GM21717 (cell line): ENCODE measurements at regions not wholly inside any gene's neighbourhood (a gene's known extent, or its start where the extent isn't known, plus 50 kb on each side); places are given as distances from the start of the nearest gene placed in this dataset.
"Not testable (repeated sequence)": the region's sequence is repeated elsewhere in the genome, so short reads cannot be mapped to it uniquely, and the experiment has no call there.

Experiments used
- ATAC-seq: cut with Tn5 transposase; IDR thresholded peaks from one replicate; pipeline ENCODE4 v1.9.1; 2021; ENCODE audit warnings: mild to moderate bottlenecking, moderate library complexity; ENCODE audit not compliant: unreplicated experiment

GRCh38 chr1:146381196-146381595 lies 152.4 kb upstream of the NOTCH2NLA start:
- ATAC-seq, result not testable (repeated sequence)

- peak; percentile 89 for ATAC-seq
These were observed 148.1 kb upstream of the NOTCH2NLA start for GRCh38 chr1:146376708-146377496.

DNA sequence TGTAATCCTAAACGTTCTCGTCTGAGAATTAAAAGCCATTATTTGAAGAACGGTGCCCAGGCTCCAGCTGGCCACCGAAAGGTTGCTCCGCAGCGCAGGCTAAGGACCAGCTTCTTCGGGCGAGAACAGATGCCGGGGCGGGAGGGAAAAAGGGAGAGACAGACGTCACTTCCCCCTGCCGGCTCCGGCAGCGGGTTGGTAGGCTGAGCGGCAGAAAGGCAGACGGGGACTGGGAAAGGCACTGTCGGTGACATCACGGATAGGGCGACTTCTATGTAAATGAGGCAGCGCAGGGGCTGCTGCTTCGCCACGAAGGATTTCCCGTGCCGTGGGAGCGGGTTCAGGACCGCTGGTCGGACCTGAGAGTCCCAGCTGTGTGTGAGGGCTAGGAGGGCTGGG lies 147.5 kb upstream of the NOTCH2NLA start:
- peak; percentile 66 for ATAC-seq

DNA sequence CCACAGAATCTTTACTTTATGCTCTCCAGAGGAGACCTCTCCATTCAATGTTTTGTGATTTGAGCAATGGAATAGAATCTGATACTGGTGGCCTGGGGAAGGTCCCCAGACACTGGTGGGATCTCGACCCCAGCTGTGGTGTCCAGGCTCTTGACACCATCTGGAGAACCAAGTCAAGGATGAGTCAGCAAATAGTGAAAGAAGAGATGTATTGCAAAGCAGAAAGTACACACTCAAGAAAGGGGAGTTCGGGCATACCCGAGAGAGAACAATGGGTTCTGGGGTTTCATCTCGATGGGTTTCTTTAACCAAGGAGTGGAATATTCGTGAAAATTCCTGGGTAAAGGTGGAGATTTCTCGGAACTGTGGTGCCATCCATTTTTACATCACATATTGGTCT lies 146.3 kb upstream of the NOTCH2NLA start:
- not testable (repeated sequence) for ATAC-seq

- not testable (repeated sequence) for ATAC-seq
These were observed 141.1 kb upstream of the NOTCH2NLA start for GRCh38 chr1:146369940-146370339.

DNA sequence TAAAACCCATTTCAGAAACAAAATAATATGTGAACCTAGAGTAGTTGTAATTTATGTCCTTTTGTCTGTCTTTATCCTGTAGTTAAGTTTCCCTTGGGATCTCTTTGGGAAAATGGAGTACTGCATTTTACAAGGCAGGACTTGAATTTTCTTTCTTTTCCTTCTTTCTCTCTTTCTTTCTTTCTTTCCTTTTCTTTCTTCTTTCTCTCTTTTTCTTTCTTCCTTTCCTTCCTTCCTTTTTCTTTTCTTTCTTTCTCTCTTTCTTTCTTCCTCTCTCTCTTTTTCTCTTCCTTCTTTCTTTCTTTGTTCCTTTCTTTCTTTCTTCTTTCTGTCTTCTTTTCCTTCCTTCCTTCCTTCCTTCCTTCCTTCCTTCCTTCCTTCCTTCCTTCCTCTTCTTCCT lies 126.6 kb upstream of the NOTCH2NLA start:
- not testable (repeated sequence) for ATAC-seq

- ATAC-seq, result not testable (repeated sequence)
These were observed 98.0 kb upstream of the NOTCH2NLA start for GRCh38 chr1:146326863-146327262.

- not testable (repeated sequence) for ATAC-seq
These were observed 95.6 kb upstream of the NOTCH2NLA start for GRCh38 chr1:146324463-146324862.

GRCh38 chr1:146323302-146323701 lies 94.5 kb upstream of the NOTCH2NLA start:
- ATAC-seq, result not testable (repeated sequence)

GRCh38 chr1:146322893-146323292 lies 94.1 kb upstream of the NOTCH2NLA start:
- ATAC-seq, result not testable (repeated sequence)

- ATAC-seq, result not testable (repeated sequence)
These were observed 89.9 kb upstream of the NOTCH2NLA start for GRCh38 chr1:146318715-146319114.

GRCh38 chr1:146317785-146318184 lies 89.0 kb upstream of the NOTCH2NLA start:
- not testable (repeated sequence) for ATAC-seq

DNA sequence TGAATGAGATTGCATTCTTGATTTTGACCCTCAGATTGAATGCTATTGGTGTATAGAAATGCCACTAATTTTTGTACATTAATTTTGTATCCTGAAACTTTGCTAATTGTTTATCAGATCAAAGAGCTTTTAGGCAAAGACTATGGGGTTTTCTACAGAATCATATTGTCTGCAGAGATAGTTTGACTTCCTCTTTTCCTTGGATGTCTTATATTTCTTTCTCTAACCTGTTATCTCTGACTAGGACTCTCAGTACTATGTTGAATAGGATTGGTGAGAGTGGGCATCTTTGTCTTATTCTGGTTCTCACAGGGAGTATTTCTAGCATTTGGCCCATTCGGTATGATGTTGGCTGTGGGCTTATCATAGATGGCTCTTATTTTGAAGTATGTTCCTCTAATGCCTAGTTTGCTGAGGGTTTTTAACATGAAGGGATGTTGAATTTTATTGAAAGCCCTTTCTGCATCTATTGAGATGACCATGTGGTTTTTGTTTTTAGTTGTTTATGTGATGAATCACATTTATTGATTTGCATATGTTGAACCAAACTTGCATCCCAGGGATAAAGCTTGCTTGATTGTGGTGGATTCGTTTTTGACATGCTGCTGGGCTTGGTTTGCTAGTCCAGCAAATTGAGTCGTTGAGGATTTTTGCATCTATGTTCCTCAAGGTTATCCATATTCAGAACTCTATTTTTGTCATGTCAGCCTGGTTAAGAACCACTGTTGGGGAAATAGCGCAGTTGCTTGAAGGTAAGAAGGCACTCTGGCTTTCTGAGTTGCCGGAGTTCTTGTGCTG lies 85.8 kb upstream of the NOTCH2NLA start:
- ATAC-seq, result not testable (repeated sequence)

GRCh38 chr1:146310579-146310978 lies 81.8 kb upstream of the NOTCH2NLA start:
- not testable (repeated sequence) for ATAC-seq

- not testable (repeated sequence) for ATAC-seq
These were observed 80.6 kb upstream of the NOTCH2NLA start for GRCh38 chr1:146309427-146309826.

- not testable (repeated sequence) for ATAC-seq
These were observed 80.1 kb upstream of the NOTCH2NLA start for GRCh38 chr1:146308892-146309291.

DNA sequence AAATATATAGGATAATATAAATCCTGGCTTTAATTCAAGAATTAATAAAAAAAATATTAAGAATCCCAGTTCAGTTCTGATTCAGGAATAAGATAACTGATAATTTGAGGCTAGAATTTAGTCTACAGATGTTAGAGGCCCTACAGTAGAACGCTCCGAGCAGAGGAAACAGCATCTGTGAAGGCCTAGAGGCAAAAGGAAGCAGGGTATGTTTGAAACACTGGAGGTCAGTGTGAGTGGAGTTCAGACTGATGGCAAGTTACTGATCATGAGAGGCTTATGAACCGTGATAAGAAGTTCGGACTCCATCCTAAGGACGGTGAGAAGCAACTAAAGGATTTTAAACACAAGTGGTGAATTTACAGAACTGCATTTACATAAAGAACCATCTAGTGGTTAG lies 79.3 kb upstream of the NOTCH2NLA start:
- not testable (repeated sequence) for ATAC-seq

- peak; percentile 89 for ATAC-seq
These were observed 78.8 kb upstream of the NOTCH2NLA start for GRCh38 chr1:146307632-146308031.

GRCh38 chr1:146306651-146307050 lies 77.8 kb upstream of the NOTCH2NLA start:
- not testable (repeated sequence) for ATAC-seq

DNA sequence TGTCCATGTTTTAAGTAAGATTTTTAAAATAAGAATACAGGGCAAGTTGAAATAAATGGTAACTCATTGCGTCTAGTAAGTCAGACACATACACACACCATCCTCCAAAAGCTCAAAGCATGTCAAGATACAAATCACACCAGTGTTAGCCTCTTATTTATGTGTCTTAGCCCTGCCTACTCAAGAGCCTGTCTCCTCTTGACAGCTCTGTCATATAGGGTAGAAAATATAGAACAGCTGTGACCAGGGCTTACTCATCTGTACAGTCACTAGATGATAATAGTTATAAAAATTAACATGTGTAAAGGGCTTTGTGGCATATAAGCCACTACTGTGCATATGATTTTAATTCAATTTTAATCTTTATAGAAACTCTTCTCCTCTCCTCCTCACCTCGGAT lies 76.6 kb upstream of the NOTCH2NLA start:
- not testable (repeated sequence) for ATAC-seq

- peak; percentile 90 for ATAC-seq
These were observed 69.7 kb upstream of the NOTCH2NLA start for GRCh38 chr1:146298575-146298897.
